ENCODE measurements at regions not wholly inside any gene's neighbourhood (a gene's known extent, or its start where the extent isn't known, plus 50 kb on each side); places are given as distances from the start of the nearest gene placed in this dataset.

- no peak for TF ChIP-seq ZBTB40 (IDR thresholded peaks at IDR 0.05)
- TF ChIP-seq ZBTB40 (CRISPR knock-in tag; IDR thresholded peaks at IDR 0.05) = no peak
- no peak for TF ChIP-seq TBL1XR1 (IDR thresholded peaks at IDR 0.05; ENCODE audit: borderline replicate concordance, low read length, partially characterized antibody)
- no peak for TF ChIP-seq ZNF724P (CRISPR knock-in tag; IDR thresholded peaks at IDR 0.05; ENCODE audit: borderline replicate concordance)
- no peak for TF ChIP-seq ZNF318 (CRISPR knock-in tag; IDR thresholded peaks at IDR 0.05)
- TF ChIP-seq ZNF253 (CRISPR knock-in tag; IDR thresholded peaks at IDR 0.05; ENCODE audit: borderline replicate concordance) = no peak
- TF ChIP-seq GLI4 (CRISPR knock-in tag; IDR thresholded peaks at IDR 0.05; ENCODE audit: borderline replicate concordance) = no peak
- TF ChIP-seq CTCF (CRISPR knock-in tag; IDR thresholded peaks at IDR 0.05) = no peak
These were observed 237.2 kb downstream of the ASMT start (continued) for GRCh38 chrX:1852082-1852481.

All from HepG2 (cell line).